Adrenal gland (tissue), 5 donors: ENCODE measurements at regions not wholly inside any gene's neighbourhood (a gene's known extent, or its start where the extent isn't known, plus 50 kb on each side); places are given as distances from the start of the nearest gene placed in this dataset.

Experiments used
- POLR2A ChIP-seq, 2 donors: fragments of 450-650 bp; IDR thresholded peaks; one replicate each; pipeline ENCODE4 v1.6.1; 2017; ENCODE audit warnings: antibody characterized with exemption in 2 of 2, mild to moderate bottlenecking in 2 of 2, moderate library complexity in 1 of 2
- TF ChIP-seq, protein P1 (sequence below), 6 experiments: fragments of 450-650 bp in 4 of 6; fragments of 200-600 bp in 2 of 6; sonication (generic) in 1 of 6; IDR thresholded peaks; 1 replicate in 5 of 6; 2 replicates in 1 of 6; pipeline versions ENCODE4 v1.5.1 to v1.8.0; 2016 to 2021; ENCODE audit warnings: antibody characterized with exemption in 6 of 6, mild to moderate bottlenecking in 2 of 6, moderate library complexity in 1 of 6
- donor health status: DM: no; HTN: no; CAD: no.

DNA sequence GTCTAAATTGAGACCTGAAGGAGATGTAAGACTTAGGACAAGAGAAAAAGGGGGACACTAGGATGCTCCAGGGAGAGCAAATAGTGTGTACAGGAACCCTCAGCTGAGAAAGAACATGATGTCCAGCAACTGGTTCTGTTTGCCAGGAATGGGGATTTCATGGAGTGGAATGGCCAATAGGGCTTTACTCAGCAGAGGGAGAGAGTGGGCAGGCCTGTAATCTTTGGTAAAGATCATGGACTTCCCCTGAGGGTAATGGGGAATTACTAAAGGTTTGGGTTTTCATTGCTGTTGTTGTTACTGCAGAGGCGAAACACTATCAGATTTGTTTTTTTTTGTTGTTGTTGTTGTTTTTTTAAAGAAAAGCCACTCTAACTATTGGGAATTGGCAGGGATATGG lies 99.0 kb downstream of the SCN11A start:
- TF ChIP-seq, protein P1, sequence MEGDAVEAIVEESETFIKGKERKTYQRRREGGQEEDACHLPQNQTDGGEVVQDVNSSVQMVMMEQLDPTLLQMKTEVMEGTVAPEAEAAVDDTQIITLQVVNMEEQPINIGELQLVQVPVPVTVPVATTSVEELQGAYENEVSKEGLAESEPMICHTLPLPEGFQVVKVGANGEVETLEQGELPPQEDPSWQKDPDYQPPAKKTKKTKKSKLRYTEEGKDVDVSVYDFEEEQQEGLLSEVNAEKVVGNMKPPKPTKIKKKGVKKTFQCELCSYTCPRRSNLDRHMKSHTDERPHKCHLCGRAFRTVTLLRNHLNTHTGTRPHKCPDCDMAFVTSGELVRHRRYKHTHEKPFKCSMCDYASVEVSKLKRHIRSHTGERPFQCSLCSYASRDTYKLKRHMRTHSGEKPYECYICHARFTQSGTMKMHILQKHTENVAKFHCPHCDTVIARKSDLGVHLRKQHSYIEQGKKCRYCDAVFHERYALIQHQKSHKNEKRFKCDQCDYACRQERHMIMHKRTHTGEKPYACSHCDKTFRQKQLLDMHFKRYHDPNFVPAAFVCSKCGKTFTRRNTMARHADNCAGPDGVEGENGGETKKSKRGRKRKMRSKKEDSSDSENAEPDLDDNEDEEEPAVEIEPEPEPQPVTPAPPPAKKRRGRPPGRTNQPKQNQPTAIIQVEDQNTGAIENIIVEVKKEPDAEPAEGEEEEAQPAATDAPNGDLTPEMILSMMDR (IDR thresholded peaks at IDR 0.05) = no peak
- no peak for TF ChIP-seq POLR2A (IDR thresholded peaks at IDR 0.05)
